GM12878 (cell line): ENCODE measurements at regions not wholly inside any gene's neighbourhood (a gene's known extent, or its start where the extent isn't known, plus 50 kb on each side); places are given as distances from the start of the nearest gene placed in this dataset.

Experiments used
- SMARCA5 ChIP-seq: fragments of 450-650 bp; IDR thresholded peaks from 2 replicates; pipeline ENCODE4 v1.6.1; 2017; ENCODE audit warnings: mild to moderate bottlenecking
- SMC3 ChIP-seq: IDR thresholded peaks from 2 replicates; pipeline ENCODE4 v1.6.1; 2011; ENCODE audit warnings: low read length, improper control_type of control experiment, borderline replicate concordance
- SUZ12 ChIP-seq: fragments of 200-600 bp; sonication (generic); IDR thresholded peaks from one replicate; pipeline ENCODE4 v1.6.1; 2018; ENCODE audit warnings: antibody characterized with exemption, mild to moderate bottlenecking; ENCODE audit not compliant: unreplicated experiment
- TF ChIP-seq, protein P1 (sequence below), 3 experiments: IDR thresholded peaks in 2 of 3; conservative IDR thresholded peaks in 1 of 3; 2 replicates each; pipeline ENCODE4 v1.5.1; 2011; ENCODE audit warnings: low read depth in 3 of 3, low read length in 3 of 3, mild to moderate bottlenecking in 3 of 3, control low read depth in 2 of 3, moderate library complexity in 2 of 3, inconsistent platforms in 1 of 3, mixed read lengths in 1 of 3; ENCODE audit not compliant: control insufficient read depth in 2 of 3, insufficient read depth in 1 of 3; ENCODE audit errors: extremely low read depth in 1 of 3
- TF ChIP-seq, protein P2 (sequence below): IDR thresholded peaks from 2 replicates; pipeline ENCODE4 v1.6.1; 2012; ENCODE audit warnings: mild to moderate bottlenecking, low read depth, low read length

DNA sequence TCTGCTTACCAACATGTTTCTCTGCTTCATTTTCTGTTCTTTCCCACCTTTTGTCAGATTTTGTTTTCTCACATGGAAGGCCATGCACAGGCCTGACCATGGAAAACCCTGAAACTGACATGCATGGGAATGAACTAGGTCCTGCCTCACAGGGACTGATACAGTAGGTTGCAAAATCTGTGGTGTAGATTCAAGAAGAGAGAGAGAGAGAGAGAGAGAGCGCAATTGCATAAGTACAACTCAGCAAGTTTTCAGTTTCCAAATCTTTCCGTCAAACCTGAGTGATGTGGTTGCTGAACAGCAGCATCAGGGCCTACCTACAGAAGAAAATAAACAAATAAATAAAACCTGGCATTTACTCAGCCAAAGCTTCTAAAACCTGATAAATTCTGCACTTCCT lies 87.5 kb upstream of the RNF152 start:
- TF ChIP-seq, protein P1, sequence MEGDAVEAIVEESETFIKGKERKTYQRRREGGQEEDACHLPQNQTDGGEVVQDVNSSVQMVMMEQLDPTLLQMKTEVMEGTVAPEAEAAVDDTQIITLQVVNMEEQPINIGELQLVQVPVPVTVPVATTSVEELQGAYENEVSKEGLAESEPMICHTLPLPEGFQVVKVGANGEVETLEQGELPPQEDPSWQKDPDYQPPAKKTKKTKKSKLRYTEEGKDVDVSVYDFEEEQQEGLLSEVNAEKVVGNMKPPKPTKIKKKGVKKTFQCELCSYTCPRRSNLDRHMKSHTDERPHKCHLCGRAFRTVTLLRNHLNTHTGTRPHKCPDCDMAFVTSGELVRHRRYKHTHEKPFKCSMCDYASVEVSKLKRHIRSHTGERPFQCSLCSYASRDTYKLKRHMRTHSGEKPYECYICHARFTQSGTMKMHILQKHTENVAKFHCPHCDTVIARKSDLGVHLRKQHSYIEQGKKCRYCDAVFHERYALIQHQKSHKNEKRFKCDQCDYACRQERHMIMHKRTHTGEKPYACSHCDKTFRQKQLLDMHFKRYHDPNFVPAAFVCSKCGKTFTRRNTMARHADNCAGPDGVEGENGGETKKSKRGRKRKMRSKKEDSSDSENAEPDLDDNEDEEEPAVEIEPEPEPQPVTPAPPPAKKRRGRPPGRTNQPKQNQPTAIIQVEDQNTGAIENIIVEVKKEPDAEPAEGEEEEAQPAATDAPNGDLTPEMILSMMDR (IDR thresholded peaks at IDR 0.05 in 2 of 3, conservative IDR thresholded peaks at IDR 0.05 in 1 of 3; ENCODE audit: control insufficient read depth in 2 of 3, extremely low read depth in 1 of 3, insufficient read depth in 1 of 3, low read depth in 3 of 3, low read length in 3 of 3) = no peak
- TF ChIP-seq SMC3 (no peak), SUZ12 (no peak), SMARCA5 (no peak)
- TF ChIP-seq, protein P2, sequence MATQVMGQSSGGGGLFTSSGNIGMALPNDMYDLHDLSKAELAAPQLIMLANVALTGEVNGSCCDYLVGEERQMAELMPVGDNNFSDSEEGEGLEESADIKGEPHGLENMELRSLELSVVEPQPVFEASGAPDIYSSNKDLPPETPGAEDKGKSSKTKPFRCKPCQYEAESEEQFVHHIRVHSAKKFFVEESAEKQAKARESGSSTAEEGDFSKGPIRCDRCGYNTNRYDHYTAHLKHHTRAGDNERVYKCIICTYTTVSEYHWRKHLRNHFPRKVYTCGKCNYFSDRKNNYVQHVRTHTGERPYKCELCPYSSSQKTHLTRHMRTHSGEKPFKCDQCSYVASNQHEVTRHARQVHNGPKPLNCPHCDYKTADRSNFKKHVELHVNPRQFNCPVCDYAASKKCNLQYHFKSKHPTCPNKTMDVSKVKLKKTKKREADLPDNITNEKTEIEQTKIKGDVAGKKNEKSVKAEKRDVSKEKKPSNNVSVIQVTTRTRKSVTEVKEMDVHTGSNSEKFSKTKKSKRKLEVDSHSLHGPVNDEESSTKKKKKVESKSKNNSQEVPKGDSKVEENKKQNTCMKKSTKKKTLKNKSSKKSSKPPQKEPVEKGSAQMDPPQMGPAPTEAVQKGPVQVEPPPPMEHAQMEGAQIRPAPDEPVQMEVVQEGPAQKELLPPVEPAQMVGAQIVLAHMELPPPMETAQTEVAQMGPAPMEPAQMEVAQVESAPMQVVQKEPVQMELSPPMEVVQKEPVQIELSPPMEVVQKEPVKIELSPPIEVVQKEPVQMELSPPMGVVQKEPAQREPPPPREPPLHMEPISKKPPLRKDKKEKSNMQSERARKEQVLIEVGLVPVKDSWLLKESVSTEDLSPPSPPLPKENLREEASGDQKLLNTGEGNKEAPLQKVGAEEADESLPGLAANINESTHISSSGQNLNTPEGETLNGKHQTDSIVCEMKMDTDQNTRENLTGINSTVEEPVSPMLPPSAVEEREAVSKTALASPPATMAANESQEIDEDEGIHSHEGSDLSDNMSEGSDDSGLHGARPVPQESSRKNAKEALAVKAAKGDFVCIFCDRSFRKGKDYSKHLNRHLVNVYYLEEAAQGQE = no peak
